Stimulated activated CD8-positive, alpha-beta memory T cell treated with anti-CD3 and anti-CD28 coated beads, Interleukin-7, amount 100 ng/mL, for 24 hours (primary cell): ENCODE measurements at regions not wholly inside any gene's neighbourhood (a gene's known extent, or its start where the extent isn't known, plus 50 kb on each side); places are given as distances from the start of the nearest gene placed in this dataset.
"Not testable (repeated sequence)": the region's sequence is repeated elsewhere in the genome, so short reads cannot be mapped to it uniquely, and the experiment has no call there.

Source experiments
- DNase-seq: peaks from one replicate; pipeline ENCODE4 v3.0.0-alpha.2; 2020; ENCODE audit warnings: low read depth

DNA sequence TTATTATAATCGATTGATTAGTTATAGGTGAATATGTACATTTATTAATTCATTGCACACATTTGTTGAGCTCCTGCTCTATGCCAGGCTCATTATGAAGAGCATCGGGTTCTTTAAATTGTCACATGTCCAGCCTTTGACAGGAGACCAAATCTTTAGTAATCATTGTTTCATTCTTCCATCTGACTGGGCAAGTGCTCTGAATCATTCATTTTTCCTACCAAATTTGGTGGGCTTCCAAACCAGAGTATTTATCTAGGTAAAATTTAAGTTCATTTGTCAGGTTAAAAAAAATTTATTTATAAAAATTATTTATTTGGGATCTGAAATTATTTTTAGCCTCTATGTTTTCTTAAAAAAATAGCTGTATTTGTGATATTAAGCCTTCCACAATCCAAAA, 404.9 kb upstream of the MMS22L start:
- DNase-seq = no peak

- no peak for DNase-seq
Measured at GRCh38 chr6:97689078-97689754, 406.2 kb upstream of the MMS22L start.

DNA sequence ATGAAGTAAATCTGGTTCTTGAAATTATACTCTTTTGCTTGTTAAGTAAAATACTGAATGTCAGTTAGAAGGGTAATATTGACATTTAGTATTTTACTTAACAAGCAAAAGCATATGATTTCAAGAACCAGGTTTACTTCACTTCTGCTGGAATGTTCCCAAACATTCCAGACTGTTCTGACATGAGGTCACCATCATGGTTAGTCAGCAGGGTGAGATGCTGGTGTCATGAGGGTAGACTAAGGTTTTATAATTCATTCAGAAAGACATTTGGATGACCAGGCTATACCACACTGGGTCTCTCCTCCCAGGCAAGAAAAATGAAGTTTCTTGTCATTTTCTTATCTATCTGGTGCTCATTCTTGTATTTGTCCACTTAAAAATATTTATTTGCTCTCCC, 414.4 kb upstream of the MMS22L start:
- DNase-seq = no peak

GRCh38 chr6:97701801-97702200, 418.8 kb upstream of the MMS22L start:
- DNase-seq = no peak

GRCh38 chr6:97702248-97702647, 419.2 kb upstream of the MMS22L start:
- no peak for DNase-seq

GRCh38 chr6:97703661-97704060, 420.6 kb upstream of the MMS22L start:
- DNase-seq = no peak

- no peak for DNase-seq
Measured at GRCh38 chr6:97705568-97705967, 422.6 kb upstream of the MMS22L start.

DNA sequence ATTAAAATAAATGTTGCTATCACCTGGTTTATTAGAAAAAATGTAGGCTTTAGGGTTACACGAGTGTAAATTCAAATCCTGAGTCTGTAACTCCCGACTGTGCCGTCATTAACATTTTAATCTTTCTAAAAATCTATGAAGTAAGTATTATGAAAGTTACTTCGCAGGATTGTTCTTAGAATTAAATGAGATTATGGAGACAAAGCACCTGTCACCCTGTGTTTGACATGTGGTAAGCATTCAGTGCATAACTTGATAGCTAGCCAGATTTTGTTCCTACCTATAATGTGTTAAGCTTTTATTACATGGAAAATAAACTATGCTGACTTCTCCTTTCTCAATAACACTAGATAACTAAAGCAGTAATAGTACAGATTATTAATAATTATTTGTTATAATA, 429.7 kb upstream of the MMS22L start:
- no peak for DNase-seq

GRCh38 chr6:97714772-97715171, 431.8 kb upstream of the MMS22L start:
- no peak for DNase-seq

- DNase-seq = no peak
Measured at GRCh38 chr6:97717086-97717485, 434.1 kb upstream of the MMS22L start.

DNA sequence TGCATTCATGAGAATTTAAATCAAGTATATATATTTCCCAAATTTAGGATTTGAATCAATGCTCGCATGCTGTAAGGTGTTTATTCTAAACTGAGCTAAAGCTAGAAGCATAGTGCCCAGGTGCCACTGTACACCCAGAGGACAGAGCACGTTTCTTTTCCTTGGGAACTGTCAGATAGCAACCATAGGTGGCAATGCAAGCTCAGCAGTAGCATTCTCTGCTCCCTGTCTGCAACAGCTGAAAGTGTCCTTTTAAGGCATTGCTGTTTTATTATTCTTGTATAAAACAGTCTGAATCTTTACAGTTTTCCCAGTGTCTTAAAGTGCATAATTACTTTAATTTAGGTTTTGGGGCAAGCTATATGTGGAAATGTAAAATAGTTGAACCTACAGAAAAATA, 443.4 kb upstream of the MMS22L start:
- DNase-seq = no peak

GRCh38 chr6:97732045-97732444, 449.0 kb upstream of the MMS22L start:
- no peak for DNase-seq

DNA sequence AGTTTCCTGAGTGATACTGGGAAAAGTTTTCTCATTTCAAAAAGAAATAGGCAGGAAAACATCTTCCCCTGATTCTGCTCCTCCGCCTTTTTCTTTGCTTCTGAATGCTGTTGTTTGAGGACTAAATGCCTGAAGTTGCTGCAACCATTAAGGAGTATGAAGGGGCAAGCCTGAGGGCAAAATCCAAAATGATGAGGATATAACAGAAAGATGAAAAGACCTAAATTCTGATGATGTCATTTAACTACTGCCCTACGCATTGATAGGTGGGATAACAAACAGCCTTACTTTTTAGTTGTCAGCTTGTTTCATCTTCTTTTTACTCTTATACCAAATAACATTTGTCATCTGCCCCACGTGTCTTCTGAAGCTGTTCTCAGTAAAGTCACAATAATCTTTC, 474.6 kb upstream of the MMS22L start:
- no peak for DNase-seq

GRCh38 chr6:97765461-97765860, 482.4 kb upstream of the MMS22L start:
- no peak for DNase-seq

- DNase-seq = no peak
Measured at GRCh38 chr6:97771372-97771771, 488.4 kb upstream of the MMS22L start.

DNA sequence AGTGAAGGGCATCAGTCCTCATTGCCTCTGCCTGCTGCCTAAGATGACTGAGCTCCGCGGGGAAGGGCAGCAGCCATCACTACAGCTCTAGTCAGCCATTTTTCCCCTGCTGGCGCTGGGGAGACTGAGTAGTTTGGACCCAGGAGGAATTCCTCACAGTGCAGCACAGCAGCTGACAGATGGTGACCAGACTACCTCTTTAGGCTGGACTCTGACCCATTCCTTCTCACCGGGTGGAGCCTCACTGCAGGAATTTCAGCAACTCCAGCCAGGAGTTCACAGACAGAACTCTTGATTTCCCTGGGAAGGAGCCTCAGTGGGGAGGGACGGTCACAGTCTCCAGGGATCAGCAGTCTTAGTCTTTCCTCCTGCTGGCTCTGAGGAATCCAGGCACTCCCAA, 492.0 kb upstream of the MMS22L start:
- no peak for DNase-seq

DNA sequence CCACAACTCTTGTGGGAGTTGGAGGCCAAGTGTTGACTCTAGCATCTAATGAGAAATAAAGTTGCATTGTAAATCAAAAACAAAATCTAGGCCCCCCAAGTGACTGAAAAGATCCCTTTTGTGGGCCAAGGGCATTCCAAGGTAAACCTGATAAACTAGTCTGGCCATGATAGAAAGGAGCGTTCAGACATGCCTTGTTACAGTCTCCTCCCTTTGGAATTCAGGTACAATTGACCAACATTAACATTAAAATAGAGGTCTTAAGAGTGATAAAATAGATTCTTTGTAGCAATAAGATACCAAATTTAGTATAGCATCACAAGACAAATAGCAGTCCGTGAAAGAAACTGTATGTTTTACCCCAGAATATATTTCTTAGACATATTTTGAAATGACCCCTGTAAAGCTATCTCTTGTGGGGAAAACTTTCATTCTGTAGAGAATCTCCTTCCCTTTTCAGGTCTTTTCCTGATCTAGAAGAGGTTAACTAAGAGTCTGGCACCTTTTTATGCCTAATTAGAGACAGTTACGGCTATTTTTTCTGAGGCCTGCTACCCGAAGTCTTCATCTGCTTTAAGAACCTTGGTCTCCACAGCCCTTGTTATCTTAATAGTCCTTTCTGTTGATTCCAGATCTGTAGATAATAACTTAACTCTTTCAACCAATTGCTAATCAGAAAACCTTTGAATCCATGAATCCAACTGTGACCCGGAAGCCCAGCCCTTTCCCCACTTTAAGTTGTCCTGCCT, 495.4 kb upstream of the MMS22L start:
- no peak for DNase-seq

- DNase-seq = not testable (repeated sequence)
Measured at GRCh38 chr6:97779039-97779766, 496.2 kb upstream of the MMS22L start.

- DNase-seq = no peak
Measured at GRCh38 chr6:97790926-97791590, 508.0 kb upstream of the MMS22L start.

GRCh38 chr6:97805596-97805995, 522.6 kb upstream of the MMS22L start:
- DNase-seq = no peak

GRCh38 chr6:97812940-97813339, 529.9 kb upstream of the MMS22L start:
- no peak for DNase-seq

DNA sequence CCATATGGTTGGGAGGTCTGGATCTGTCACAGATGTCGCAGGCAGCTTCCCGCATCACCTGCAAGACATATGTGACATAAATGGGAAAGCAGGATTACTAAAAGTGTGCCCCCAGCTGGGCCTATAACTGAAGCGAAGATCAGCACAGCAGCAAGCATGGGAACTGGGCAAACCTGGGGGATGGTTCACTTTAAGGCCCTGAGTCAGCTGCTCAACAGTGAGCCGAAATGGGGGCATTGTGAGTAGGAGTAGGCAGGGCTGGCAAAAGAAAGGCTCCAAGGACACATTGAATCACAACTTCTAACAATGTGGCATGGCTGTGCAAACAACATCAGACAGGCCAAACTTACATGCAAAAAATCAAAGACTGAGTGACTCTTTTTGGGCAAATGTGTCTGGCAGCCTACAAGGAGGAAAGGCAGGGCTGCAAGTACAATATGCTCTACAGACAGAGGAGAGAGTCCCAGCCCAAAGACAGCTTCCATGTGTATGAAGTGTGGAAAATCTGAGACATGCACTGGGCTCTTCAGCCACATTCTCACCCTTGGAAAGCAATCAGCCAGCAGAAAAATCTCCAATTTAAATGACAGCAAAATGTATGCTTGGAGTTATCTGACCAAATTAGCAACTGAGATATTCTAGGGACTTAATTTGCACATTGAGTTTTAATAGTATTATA, 531.0 kb upstream of the MMS22L start:
- DNase-seq = no peak
